SKM-1 (cell line): ENCODE measurements at regions not wholly inside any gene's neighbourhood (a gene's known extent, or its start where the extent isn't known, plus 50 kb on each side); places are given as distances from the start of the nearest gene placed in this dataset.
"Not testable (repeated sequence)": the region's sequence is repeated elsewhere in the genome, so short reads cannot be mapped to it uniquely, and the experiment has no call there.

Experiments used
- DNase-seq: peaks from one replicate; lab custom pipeline; 2025; ENCODE audit not compliant: unreplicated experiment; lab: John Stamatoyannopoulos, UW

GRCh38 chr6:154920495-154921200 lies 74.5 kb upstream of the TIAM2 start:
- no peak for DNase-seq

DNA sequence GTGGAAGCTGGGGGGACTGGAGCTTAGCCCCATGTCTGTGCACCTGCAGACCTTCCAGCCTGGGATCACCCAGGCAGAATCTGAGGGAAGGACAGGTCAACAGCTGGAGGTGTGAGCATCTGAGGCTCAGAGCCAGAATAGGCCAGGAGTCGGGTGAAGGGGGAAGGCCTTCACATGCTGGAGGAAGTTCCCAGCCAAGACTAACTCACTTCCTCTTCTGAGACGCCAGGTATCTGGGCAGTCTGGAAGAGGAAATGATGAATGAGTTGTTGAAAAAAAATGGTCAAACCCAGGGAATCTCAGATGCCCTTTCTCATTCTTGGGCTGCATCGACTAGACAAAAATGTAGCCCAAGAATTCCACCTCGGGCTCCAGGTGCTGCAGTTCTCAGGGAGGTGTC lies 73.6 kb upstream of the TIAM2 start:
- DNase-seq, result peak; percentile 69

DNA sequence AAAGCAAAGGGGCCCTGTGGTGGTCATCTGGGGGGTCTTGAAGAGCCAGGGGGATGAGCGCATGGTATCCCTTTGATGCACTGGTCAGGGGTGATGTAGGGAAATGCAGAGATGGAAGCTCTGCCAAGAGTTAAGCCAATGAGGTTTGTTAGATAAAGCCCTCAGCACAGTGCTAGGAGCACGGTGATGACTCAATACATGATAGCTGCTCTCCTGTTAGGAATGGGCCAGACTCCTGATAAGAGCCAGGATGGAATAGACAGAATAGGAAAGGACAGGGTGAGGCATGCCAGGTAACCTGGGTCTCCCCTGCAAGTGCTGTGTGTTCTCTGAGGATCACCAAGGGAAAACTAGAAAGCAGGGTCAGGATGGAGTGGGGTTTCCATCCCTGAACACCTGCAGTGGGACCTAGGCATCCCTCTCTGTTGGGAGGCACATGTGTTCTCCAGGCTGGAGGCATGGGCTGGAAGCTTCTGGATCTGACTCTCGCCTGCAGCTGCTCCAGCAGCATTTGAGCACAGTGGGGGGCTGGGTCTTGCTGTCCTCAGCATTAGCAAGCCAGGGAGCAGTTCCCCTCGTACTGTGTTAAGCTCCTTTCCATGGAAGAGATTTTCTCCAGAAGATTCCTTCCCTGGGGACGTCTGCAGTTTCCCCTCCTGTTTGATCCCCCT lies 71.8 kb upstream of the TIAM2 start:
- DNase-seq, result no peak

GRCh38 chr6:154925130-154925529 lies 70.0 kb upstream of the TIAM2 start:
- no peak for DNase-seq

DNA sequence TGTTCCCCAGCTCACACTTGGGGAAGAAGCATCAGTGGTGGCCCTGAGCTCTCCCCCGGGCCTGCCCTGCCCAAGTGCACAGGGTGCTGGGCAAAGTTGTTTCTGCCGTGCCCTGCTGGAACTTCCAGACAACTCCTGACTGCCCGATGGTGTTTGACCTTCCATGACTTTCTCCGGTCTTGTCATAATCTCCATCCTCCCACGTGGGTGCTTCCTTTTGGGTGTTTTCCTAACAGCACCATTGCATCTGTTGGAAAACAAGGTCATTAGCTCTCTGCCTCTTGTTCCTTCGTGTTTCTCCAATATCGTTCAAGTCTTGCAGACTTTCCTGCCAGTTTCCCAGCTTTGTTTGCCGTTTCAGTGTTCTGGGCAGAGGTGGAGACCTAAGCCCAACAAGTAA lies 68.7 kb upstream of the TIAM2 start:
- no peak for DNase-seq

DNA sequence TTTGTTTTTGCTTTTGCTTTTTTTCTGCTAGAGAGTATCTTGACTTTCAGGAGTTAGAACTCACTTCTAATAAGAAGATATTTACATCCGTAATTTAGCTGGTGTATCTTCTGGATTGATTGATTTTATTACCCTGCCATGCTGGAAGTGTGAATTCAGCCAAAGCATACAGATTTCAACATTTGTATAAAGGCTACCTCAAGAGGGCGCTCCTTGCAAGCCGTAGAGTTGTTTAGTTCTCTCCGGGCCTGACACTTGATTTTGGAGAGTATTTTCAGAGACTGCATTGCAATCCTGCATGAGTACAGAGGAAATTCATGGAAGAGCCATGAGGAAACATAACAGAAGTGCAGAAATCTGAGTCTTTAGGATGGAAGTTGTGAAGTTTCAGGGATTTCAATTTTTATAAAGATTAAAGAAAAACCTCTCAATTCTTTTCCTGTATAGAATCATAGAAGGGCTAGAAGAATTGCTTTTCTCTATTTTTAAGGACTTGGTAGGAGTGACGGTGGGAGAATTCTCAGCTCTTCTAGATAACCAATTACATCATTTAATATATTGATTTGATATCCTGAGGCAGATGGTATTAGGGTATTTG lies 66.7 kb upstream of the TIAM2 start:
- peak; percentile 84 for DNase-seq

- DNase-seq, result no peak
Measured at GRCh38 chr6:154930451-154930851, 64.7 kb upstream of the TIAM2 start.

- peak; percentile 8 for DNase-seq
Measured at GRCh38 chr6:154931711-154932424, 63.2 kb upstream of the TIAM2 start.

- DNase-seq, result no peak
Measured at GRCh38 chr6:154932515-154933027, 62.5 kb upstream of the TIAM2 start.

DNA sequence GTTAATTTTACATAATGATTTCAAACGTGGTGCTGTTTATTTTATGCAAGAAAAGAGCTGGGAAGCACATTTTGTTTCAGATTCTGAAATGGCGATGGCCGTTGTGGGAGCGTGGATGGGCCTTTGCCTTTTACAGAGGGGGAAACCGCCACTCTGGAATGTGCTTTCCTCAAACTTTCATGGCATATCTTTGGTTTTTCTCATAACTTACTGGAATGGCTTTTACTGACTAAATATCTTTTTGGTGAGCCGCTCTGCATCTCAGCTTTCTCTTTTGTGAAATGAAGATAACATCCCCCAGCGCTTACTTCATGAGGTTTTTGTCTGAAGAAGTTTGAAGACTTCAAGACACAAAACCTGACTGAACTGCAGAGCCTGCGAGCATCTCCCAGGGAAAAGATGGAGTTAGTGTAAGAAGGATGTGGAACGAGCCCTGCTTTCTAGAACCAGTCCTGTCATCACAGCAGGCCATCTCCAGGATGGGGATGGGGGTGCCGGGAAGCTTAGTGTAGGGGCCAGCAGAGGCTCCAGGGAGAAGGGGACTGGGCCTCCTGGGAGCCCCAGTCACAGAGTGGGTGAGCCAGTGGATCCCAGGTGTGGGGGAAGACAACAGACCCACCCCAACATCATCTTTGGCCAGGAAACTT lies 61.8 kb upstream of the TIAM2 start:
- DNase-seq, result no peak

GRCh38 chr6:154937306-154938220 lies 57.6 kb upstream of the TIAM2 start:
- no peak for DNase-seq

GRCh38 chr6:154938221-154938580 lies 56.9 kb upstream of the TIAM2 start:
- DNase-seq, result no peak

DNA sequence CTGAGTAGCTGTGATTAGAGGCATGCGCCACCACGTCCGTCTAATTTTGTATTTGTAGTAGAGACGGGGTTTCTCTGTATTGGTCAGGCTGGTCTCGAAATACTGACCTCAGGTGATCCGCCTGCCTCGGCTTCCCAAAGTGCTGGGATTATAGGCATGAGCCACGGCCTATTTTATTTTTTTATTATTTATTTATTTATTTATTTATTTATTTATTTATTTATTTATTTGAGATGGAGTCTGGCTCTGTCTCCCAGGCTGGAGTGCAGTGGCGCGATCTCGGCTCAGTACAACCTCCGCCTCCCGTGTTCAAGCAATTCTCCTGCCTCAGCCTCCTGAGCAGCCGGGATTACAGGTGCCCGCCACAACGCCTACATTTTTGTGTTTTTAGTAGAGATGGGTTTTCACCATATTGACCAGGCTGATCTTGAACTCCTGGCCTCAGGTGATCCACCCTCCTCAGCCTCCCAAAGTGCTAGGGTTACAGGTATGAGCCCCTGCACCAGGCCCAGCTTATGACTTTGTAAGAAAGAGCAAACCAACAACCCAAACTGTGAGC lies 56.3 kb upstream of the TIAM2 start:
- not testable (repeated sequence) for DNase-seq

DNA sequence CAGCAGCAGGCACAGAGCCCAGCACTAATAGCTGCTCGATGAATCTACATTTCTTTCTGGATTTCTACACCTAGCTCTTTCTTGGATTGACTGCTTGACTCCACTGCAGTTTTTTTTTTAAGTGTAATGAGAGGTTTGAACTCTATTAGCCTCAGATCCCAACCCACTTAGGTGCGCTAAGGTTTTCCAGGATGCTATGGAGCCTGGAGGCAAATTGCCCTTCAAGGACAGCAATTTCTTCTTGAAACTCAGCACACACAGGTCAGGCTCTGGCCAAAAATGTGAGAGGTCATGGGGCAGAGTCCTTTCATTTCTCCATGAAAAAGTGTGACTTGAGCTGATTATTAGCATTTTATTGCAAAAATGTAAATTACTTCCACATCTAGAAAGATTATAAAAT lies 52.3 kb upstream of the TIAM2 start:
- no peak for DNase-seq

- no peak for DNase-seq
Measured at GRCh38 chr6:154945271-154945890, 49.7 kb upstream of the TIAM2 start.
